ENCODE measurements at regions not wholly inside any gene's neighbourhood (a gene's known extent, or its start where the extent isn't known, plus 50 kb on each side); places are given as distances from the start of the nearest gene placed in this dataset.

DNA sequence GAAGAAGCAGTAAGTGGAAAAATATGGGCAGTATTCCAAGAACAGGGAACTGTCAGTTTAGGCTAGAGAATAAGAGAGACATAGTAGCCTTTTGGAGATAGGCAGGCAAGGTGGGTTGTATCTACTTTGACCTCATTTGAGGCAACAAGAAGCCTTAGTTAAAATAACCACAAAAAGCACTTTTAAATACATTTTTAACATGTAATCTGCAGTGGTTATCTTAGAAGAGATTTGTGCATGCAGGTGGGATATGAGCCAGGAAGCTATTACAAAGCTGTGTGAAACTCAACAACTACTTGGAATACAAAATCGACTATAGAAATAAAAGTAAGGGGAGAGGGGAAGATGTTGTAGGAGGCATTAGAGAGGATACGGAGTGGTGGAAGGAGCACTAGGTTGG, 143.7 kb upstream of the MCHR2 start:
- no peak for DNase-seq (ENCODE audit: low read depth, low spot score)

DNA sequence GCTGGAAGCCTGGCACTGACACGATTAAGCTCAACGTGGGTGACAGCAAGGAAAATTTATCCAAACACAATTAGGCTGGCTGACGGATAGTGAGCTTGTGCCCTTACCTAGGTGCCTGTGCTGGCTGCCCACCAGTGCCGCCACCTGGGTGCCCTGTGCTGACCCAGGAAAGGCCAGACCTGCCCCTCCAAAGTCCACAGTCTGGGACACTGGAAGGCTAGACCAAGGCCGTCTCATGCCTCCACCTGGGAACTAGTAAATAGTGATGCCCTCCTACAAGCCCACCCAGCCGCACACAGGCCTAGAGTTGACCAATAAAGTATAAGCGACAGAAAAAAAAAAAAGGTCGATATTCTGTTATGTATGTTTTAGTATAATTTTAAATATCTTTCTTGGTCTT, 142.6 kb upstream of the MCHR2 start:
- no peak for DNase-seq (ENCODE audit: low read depth, low spot score)

DNA sequence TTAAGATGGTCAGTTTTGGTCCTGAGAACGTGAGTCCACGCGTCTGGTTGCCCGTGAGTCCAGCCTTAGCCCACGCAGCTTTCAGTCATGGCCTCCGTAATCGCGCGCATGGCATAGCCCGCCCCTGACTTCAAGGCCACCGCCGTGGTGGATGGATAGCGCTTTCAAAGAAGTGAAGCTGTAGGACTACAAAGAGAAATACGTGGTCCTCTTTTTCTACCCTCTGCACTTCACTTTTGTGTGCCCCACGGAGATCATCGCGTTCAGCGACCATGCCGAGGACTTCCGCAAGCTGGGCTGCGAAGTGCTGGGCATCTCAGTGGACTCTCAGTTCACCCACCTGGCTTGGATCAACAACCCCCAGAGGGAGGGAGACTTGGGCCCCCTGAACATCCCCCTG, 142.0 kb upstream of the MCHR2 start:
- DNase-seq (ENCODE audit: low read depth, low spot score) = no peak

DNA sequence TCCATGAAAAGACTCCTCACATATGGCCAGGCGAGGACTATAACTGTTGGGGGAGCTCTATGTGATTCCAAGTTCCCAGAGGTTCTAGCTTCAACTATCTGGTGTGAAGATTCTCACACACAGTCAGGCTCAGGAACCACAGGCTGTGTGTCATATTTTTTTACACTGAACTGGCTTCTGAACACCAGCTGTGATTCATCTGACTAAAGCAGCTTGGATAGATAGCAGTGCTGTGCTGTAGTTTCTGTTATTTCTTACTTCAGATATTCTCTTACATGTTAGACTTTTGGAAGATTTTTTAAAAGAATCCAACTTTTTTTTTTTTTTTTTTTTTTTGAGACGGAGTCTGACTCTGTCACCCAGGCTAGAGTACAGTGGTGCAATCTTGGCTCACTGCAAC, 140.7 kb upstream of the MCHR2 start:
- DNase-seq (ENCODE audit: low read depth, low spot score) = no peak

DNA sequence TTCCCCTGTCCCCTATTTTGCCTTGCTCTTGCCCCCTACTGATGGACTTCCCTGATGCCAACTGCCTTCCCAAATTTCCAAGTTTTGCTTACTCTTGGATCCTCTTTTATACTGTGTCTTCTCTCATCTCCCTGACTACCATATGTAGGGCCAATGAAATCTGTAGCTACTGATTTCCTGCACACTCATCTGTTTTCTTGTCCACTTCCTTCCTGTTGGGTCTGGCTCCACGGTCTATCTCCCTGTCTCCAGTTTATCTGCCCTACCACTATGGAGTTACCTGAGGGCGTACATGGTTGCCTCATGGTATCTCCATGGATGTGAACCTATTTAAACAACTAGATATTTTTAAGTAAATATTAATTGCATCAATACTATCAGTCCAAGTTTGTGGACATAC, 140.3 kb upstream of the MCHR2 start:
- DNase-seq (ENCODE audit: low read depth, low spot score) = no peak

DNA sequence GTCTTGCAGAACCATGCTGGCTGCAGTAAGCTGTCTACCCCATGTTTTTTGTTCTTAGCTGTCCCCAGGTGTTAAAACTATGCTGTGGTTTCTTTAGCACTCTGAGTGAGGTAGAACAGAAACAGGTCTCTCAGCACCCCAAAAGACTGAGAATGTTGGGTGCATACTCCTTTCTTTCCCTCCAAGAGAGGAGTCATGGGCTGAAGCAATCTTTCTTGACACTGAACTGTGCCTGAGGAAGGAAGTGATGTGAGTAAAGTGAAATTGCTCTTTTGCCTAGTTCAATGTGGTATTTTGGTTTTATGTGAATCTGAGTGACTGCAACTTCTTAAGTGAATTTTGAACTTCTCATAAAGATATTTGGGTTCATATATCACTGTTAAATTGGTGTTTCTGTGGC, 138.0 kb upstream of the MCHR2 start:
- no peak for DNase-seq (ENCODE audit: low read depth, low spot score)

DNA sequence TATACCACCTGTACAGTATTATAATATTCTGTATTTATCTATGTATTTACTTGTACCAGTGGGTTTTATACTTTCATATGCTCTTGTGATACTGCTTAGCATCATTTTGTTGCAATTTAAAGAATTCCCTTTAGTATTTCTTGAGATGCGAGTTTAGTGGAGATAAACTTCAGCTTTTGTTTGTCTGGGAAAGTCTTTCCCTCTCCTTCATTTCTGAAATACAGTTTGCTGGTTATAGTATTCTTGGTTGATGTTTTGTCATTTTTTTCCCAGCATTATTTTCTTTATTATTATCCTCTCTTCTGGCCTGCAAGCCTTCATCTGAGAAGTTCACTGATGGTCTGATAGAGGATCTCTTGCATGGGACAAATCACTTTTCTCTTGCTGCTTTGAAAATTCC, 136.6 kb upstream of the MCHR2 start:
- no peak for DNase-seq (ENCODE audit: low read depth, low spot score)

DNA sequence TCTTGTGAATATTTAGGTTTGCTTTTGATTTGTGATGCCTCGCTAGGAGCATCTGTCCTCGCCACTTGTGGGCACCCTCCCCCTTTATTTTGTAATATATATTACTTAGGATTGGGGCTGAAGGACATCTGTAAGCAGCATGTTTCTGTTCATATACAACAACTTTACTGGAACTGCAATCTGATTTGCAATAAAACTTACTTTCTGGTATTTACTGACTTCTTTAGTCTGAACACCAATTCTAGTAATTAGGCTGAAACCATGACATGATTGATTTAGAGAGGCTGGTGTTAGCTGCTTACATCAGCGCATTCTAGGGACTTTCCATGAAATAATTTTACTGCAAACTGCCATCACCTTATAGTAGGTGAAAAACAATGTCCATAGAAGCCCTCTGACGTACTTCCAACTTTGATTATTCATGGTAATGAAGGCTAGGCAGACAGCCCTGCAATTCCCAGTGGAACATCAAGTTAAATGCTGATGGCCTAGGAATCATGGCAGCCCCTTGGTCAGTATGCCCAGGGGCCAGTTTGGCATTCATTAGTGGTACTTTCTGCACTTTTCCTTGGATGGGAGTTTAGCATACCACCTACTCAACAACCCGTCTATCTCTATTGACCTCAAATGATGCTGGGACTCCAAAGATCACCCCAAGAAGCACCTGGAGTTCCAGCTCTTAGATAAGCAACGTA, 132.9 kb upstream of the MCHR2 start:
- no peak for DNase-seq (ENCODE audit: low read depth, low spot score)

DNA sequence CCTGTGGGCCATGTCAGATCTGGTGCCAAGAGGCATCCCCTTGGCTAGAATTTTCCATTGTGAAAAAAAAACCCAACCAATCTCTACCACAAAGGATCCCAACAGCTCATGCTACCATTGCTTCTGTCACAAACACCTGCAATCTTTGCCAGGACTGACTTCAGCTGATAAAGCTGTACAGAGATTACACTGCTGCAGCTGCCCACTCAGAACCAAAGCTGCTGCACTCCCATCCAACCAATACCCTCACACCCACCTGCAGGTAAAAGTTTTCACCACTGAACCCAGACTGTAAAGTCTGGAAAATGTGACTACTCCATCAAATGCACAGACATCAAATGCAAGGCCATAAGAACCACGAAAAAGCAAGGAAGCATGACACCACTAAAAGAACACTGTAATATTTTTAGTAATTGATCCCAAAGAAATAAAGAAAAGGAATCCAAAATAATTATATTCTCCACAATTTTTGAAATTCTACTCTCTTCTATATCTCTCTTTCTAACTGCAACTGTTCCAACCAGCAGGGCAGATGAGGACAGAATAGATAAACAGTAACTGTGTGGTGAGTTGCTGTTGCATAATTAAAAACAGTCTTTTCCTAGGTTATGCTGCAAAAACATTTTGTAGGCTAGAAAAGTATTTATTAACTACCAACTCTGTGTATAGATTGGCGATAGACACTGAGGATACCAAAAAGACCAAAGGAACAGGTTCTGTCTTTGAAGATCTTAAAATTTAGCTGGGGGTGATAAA, 128.0 kb upstream of the MCHR2 start:
- DNase-seq (ENCODE audit: low read depth, low spot score) = no peak

DNA sequence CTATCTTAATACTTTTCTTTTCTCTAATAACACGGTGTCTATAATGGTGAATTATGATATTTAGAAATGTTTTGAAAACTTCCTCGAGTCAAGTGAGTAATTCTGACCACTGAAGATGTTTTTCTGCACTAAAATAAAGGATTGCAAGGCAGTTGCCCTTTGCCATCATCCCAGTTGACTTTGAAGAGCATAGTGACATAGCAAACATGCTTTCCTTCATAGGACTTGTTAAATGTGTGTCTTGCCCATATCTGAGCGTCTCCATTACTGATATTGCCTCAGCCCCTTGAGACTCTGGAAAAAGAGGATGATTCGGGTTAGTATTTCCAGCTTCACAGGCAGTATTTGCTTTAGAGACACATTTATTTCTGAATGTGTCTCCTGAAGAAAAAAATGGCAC, 125.2 kb upstream of the MCHR2 start:
- DNase-seq (ENCODE audit: low read depth, low spot score) = no peak

DNA sequence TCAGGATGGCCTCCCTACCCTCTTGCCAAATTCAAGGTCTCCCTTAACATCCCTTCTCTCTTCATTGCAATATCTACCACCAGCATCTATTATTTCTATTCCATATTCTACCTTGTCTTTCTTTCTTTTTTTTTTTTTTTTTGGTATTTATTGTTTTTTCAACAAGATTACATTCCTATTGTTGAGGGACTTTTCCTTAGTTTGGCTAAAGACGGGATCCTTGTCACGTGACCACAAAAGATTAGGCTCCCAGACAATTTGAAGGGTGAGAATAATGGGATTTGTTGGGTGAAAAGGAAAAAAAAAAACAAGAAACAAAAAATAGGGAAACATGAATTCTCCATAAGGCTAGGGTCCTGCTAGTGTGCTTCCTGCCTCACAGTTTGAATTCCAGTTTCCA, 124.3 kb upstream of the MCHR2 start:
- no peak for DNase-seq (ENCODE audit: low read depth, low spot score)

DNA sequence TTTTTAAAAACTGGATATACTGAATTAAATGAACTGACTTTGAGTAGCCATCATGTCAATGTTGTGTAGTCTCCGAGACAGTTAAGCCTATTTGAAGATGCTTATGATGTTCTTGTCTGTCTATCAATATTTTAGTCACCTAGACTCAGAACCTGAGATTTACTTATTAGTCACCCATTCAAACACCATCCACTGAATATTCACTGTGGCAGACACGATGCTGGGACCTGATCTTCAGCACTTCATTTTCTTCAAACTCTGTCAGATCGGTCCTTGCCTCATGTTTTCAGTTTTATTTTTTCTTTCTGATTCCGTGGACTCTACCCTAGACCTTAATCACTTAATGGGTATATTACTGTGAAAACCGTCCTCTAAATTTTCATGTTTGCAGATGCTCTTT, 123.7 kb upstream of the MCHR2 start:
- DNase-seq (ENCODE audit: low read depth, low spot score) = no peak

DNA sequence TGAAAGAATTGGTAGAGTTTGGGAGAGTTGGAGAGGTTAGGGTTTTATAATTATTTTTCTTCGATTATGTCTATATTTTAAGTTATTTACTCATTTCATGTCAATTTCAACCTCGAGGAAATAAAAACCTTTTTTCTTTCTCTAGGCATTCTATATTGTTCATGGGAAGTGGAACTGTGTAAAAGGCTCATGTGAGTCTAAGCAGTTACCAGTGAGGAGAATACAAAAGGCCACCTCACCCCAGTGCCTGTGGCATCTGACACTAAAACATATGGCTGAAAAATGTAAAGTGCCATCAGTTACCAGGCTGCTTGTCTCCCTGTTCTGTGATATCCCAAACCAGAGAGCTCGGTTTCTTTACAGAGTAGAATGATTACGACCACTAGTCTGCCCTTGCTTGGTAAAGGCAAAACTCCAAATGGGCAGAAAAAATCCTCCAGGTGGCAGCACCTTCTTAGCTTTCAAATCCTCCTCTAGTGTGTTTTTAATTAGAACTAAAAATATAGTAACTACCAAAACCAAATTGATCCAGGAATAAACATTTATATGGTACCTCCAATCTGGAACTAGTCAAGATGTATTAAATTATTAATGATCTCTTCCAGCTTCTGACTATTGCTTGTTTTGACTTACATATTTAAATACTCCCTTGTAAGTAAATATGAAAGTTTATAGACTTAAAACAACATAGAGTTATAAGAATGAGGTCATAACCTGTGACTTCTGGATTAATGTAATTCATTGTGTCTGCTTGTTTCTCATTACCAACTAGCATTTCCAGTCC, 122.6 kb upstream of the MCHR2 start:
- peak; percentile 76 for DNase-seq (ENCODE audit: low read depth, low spot score)

DNA sequence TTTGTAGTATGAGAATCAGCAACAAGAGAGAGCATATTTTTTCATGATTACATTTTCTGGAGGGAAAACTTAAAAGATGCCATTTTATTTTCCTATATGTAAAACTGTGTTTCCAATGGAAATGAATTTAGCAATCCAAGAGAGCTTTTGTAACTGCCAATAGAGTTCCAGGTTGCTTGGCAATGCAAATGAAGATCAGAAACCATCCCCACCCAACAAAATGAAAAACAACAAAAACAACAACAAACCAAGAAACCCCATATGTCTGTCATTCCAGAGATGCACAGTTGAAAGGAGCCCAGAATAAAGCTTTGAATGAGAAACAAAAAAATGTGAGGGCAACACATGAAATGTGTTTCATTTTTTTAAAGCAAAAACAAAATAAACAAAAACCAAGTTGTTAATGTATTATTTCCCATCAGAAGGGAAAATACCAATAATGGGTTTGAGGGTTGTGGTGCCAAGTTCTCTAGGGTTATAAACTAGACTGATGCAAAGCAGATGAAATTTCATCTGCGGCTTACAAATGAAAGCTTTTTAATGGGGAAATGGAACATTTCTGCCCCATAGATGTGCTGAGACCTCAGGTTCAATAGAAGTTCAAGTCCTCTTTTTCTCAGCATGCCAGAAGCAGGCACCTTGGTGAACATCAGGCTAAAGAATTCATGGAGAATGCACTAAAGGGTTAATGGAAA, 121.5 kb upstream of the MCHR2 start:
- no peak for DNase-seq (ENCODE audit: low read depth, low spot score)

DNA sequence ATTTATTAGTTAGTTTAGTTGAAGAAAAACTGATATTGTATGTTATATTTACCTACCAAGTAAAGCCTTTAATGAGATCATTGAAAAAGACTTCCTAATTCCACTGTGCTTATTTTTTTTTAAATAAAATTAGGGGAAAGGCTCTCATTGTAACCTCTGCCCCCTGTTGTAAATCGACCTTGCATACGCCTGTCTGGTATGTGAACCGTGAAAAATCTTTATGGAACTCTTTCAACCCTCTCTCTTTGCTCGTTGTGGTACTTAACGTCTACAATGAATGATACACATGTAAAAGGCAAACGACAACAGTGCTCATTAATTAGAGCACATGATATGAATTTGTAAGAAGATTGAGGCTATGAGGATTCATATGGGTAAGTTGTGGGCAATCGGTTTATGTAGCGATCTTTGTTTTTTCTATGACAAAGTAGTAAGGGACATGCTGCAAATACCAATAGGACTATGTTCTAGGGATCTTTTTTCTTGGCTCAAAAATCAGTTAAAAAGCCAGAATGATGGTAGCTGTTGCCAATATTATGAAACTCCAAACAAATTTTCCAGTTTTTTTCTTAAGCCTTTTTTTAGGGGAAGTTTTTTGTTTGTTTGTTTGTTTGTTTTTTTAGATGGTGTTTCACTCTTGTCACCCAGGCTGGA, 119.0 kb upstream of the MCHR2 start:
- no peak for DNase-seq (ENCODE audit: low read depth, low spot score)

DNA sequence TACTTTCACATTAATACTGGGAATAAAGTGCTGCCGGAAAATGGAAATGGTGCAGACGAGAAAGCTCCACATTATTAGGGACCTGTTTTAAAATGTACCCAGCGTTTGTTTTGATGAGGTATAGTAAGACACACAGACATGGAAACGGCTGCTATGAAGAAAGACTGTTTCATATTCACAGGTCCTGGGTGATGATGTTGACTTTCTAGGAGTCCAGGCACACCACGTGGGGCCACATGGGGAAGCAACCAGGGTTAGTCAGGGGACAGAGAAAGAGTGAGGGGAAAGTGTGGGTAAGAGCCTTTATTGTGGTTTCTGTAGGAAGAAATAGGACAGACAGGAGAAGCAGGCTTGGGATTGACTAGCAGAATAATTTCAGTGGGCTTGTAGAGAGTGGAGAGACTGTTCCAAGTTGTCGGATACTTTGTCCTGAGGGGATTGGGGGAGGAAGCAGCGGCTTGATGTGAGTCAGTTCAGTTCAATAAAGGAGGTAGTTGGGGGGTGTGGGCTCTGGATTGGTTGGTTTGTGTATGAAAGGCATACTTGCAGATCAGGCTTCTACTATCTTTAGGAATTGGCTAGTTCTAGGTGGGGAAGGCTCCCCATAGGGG, 112.0 kb upstream of the MCHR2 start:
- peak; percentile 7 for DNase-seq (ENCODE audit: low read depth, low spot score)

DNA sequence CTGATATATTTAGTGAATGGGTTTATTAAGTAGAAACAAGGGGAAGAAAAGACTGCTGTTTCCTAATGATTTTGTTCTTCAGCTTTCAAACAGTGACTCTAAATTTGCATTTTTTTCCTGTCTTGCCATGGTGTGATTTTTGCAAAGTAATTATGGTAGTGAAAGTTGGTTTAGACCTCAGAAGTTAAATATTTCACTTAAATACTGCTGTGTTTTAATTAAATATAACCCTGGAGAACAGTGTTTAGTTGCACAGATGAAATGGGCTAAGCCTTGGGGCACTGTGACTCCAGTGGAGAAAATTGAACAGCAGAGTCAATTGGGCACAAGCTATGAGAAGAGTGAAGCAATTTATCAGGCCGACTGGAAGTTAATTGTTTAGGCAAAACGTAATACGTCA, 111.1 kb upstream of the MCHR2 start:
- DNase-seq (ENCODE audit: low read depth, low spot score) = no peak

DNA sequence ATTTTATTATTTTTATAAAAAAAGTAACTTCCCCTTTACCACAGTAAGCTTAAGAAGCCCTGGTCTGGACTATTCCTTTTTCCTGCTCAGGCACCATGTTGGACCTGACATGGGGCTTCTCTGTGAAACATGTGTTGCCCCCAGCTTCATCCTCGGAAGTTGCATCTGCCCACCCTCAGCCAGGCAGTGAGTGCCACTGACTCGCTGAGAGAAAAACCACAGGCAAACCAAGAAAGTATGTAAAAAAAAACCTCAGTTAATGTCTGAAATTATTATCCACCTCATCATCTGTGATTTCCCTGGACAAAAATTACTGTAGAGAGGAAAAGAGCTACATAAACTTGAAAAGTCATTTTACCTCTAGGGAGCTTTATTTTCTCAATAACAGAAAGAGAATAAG, 109.9 kb upstream of the MCHR2 start:
- no peak for DNase-seq (ENCODE audit: low read depth, low spot score)

DNA sequence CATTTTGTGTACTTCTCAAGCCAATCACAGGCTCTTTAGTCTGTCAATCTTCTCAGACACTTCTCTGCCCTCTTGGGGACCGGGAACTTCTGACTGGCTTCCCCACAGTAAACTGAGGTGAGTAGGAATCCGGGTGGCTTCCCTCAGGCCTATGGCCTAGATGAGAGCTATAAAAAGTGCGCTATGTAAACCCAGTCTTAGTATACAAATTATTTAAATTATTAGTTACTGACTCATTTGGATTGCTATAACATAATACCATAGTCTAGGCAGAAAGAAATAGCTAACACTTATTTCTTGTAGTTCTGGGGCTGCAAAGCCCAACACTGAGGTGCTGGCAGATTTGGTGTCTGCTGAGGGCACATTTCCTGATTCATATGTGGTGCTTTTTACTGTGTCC, 109.2 kb upstream of the MCHR2 start:
- DNase-seq (ENCODE audit: low read depth, low spot score) = no peak

DNA sequence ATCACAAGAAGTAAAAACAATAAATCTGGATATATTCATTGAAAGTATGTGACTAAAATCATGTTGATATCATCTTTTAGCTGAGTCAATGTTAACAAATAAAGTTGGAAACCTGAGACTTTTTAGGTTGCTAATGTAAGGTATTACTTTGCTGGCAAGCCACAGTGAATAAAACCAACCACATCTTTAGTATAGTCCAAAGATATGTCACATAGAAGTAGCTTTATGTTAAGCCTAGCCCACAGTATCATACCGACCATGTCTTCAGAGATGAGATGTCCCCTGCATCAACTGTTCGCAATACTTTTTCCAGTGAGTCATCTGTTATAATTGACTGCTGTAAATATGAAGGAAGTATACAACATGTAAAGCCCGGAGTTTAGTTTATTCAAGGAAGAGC, 107.6 kb upstream of the MCHR2 start:
- DNase-seq (ENCODE audit: low read depth, low spot score) = no peak

DNA sequence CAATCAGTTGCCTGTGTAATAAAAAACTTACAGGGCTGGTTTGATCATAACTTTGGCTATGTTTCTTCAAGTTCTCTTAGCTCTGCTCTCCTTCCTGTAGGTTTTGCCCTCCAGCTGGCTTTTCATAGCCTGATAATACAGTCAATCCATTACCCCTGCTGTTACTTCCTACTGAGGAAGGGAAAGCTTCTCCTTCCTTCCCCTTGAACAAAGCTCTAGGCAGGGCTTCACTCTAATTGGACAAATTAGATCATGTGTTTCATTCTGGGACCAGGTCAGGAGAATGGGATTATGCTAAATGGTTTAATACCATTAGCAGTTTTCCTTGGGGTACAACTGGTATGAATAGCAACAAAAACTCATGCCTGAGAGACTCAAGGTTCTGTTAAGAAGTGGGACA, 106.8 kb upstream of the MCHR2 start:
- no peak for DNase-seq (ENCODE audit: low read depth, low spot score)

All from ELF-1 (cell line).